HG03460 (cell line): ENCODE measurements at regions not wholly inside any gene's neighbourhood (a gene's known extent, or its start where the extent isn't known, plus 50 kb on each side); places are given as distances from the start of the nearest gene placed in this dataset.
"Not testable (repeated sequence)": the region's sequence is repeated elsewhere in the genome, so short reads cannot be mapped to it uniquely, and the experiment has no call there.

Experiments used
- ATAC-seq: cut with Tn5 transposase; IDR thresholded peaks from one replicate; pipeline ENCODE4 v1.9.1; 2021; ENCODE audit not compliant: unreplicated experiment

DNA sequence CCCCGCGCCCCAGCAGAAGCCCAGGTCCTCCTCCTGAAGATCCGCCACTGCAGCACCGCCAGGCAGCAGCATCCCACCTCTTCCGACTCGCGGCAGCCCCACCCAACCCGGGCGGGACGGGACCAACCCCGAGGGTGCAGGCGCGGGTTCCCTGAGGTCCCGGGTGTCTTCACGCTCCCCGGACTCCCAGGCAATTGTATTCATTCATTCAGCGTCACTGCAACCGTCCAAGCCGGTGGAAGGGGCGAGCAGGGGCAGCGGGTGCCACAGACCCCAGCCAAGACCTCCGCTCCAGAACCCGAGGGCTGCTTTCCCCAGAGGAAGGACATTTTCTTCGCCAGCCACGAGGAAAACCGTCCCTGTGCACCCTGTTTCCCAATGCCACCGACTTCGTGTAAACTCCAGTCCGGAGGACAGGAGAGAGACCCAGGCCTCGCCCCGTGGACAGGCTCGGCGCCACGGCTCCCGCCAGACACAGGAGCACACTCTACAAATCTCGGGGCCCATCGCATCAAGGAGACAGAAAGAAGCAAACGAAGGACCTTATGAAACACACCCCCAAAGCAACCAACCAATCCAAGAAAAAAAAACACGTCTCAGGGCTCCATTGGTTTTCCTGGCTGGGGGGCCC lies 1471.5 kb downstream of the FOXD4L5 start:
- not testable (repeated sequence) for ATAC-seq

- peak; percentile 47 for ATAC-seq
Measured at GRCh38 chr9:63812822-63813221, 1472.2 kb downstream of the FOXD4L5 start.

- ATAC-seq = not testable (repeated sequence)
Measured at GRCh38 chr9:63804205-63804604, 1480.8 kb downstream of the FOXD4L5 start.

GRCh38 chr9:63794081-63794685 lies 1490.8 kb downstream of the FOXD4L5 start:
- ATAC-seq = not testable (repeated sequence)

DNA sequence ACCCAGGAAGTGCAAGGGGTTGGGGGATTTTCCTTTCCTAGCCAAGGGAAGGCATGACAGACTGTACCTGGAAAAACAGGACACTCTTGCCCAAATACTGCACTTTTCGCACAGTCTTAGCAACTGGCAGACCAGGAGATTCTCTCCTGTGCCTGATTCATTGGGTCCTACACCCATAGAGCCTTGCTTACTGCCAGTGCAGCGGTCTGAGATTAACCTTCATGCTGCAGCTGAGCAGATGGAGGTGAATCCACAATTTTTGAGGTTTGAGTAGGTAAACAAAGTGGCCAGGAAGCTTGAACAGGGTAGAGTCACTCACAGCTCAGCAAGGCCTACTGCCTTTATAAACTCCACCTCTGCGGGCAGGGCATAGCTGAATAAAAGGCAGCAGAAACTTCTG lies 1497.6 kb downstream of the FOXD4L5 start:
- ATAC-seq = not testable (repeated sequence)

DNA sequence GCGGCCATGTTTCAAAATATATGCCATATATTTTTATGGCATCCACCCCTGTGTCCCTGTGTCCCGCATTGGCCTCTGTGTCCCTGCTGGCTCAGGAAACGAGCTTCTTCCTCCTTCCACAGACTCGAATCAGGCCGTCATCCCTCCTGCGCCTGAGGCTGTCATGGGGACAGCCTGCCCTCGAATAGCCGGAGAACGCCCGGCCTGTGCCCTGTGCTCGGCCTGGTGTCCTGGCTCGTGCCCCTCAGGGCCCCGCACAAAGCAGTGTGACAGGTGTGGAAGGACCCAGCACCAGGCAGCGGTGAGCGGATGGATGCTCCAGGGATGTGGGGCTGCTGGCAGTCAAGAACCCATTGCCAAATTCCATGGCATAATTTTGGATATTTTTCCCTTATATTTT lies 1500.0 kb downstream of the FOXD4L5 start:
- ATAC-seq = not testable (repeated sequence)

- ATAC-seq = not testable (repeated sequence)
Measured at GRCh38 chr9:63784421-63784820, 1500.6 kb downstream of the FOXD4L5 start.

GRCh38 chr9:63781817-63782439 lies 1503.1 kb downstream of the FOXD4L5 start:
- ATAC-seq = peak; percentile 44

DNA sequence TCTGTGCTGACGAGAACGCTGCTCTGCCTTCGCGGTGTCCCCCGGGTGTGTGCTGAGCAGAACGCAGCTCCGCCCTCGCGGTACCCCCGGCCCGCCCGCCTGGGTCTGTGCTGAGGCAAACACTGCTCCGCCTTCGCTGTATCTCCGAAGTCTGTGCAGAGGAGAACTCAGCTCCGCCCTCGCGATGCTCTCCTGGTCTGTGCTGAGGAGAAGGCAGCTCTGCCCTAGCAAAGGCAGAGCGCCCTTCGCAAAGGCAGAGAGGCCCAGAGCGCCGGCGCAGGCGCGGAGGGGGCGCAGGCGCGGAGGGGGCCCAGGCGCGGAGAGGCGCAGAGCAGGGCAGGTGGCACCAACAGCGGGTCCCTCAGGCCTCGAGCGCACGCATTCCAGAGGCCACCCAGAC lies 1503.6 kb downstream of the FOXD4L5 start:
- peak; percentile 100 for ATAC-seq

- ATAC-seq = not testable (repeated sequence)
Measured at GRCh38 chr9:63776220-63776619, 1508.8 kb downstream of the FOXD4L5 start.

- not testable (repeated sequence) for ATAC-seq
Measured at GRCh38 chr9:63775092-63775426, 1510.0 kb downstream of the FOXD4L5 start.

DNA sequence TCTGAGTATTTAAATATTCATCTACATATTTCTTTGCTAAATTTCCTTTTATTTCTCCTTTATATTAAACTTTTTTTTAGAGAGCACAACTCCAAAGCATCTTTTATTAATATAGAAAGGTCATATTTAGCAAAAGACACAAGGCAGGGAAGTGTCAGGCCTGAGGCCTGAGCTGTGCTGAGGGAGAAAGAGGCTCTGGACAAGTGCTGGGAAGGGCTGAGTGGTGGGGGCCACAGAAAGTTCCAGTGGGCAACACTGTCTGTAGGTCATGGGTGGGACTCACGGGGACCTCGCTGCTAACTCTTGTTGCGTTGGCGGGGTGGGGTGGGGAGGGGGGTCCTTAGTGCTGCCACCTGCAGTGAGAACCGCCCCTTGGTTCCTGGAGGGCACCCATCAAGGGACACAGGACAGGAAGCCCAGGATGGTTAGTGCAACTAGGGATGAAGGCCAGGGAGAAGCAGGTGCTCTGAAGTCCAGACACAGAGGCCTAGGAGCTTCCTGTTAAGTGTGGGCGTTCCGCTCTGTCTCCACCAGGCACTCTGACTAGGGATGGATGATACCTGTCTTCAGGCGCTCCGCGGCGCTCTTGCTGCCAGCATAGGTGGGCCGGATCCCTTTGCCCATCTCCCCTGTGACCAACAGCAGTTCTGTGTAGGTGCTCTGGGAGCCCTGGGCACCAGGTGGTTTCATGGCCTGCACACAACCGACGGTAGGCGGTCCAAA lies 1510.5 kb downstream of the FOXD4L5 start:
- ATAC-seq = not testable (repeated sequence)

DNA sequence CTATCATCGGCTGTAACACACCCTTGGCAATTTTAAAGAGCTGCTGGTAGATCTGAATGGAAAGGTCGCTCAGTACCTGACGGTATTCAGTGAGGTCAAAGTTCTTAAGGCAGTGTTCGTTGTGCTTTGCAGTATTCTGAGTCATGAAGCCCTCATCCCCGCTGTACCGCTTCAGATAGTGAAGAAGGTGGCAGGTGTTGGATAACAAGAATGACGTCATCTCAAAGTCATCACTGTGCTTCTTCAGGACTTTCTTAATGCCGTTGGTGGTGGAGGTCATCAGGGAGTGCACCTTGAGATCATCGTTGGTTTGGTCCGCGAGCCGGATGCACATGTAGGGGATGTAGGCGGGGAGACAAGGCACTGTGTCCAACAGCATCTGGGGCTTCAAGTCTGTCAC lies 1522.8 kb downstream of the FOXD4L5 start:
- not testable (repeated sequence) for ATAC-seq

- ATAC-seq = not testable (repeated sequence)
Measured at GRCh38 chr9:63729021-63729420, 1556.0 kb downstream of the FOXD4L5 start.

DNA sequence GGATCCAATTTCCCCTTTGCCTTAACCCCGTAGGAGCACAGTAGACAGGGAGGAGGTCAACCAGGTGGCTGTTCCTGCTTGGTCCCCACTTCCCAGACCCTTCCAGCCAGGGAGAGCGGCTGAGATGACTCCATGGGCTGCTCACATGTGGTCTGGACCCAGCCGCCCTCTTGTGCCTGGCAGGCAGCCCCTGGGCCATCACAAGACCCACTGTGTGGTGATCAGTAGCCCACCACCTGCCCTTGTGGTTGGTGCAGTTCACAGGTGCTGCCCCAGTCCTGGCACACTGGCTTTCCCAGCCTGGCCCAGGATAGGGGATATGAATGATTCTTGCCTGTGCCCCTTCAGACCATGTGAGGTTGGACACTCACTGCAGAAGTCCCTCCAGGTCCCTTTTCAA lies 1556.7 kb downstream of the FOXD4L5 start:
- no peak for ATAC-seq

DNA sequence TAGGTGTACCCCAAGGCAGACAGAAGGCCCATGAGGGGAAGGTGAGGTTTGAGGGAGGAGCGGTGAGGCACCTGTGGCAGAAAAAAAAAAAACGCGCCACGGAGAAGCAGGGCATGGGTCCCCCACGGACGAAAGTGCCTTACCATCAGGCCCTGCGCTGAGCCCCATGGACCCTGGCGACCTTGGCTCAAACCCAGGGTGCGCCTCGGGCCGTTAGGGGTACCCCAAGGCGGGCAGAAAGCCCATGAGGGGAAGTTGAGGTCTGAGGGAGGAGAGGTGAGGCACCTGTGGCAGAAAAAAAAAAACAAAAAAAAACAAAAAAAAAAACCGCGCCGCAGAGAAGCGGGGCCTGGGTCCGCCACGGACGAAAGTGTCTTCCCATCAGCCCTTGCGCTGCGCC lies 1576.7 kb downstream of the FOXD4L5 start:
- not testable (repeated sequence) for ATAC-seq

- not testable (repeated sequence) for ATAC-seq
Measured at GRCh38 chr9:63704456-63704855, 1580.6 kb downstream of the FOXD4L5 start.

- not testable (repeated sequence) for ATAC-seq
Measured at GRCh38 chr9:63703670-63704069, 1581.3 kb downstream of the FOXD4L5 start.

DNA sequence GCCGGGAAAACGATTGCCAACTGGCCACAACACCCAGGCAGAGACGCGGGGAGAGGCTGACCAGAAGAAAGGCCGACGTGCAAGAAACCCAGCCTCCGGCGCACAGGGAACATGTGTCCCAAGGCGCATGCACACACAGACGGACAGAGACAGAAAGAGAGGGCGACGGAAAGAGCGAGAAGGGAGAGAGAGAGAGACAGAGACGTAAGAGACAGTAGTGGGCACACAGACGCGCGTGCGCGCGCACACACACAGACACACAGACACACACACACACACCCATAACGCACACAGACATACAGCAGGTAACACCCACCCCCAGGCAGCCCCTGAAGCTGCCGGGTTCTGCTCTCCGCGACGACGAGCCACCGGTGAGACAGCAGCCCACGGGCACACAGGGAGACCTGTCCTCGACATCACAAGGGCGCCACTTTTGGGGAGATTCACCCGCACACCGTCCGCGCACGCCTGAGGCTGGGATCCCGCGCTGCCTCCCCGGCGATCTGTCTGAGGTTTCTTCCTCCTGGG lies 1581.8 kb downstream of the FOXD4L5 start:
- not testable (repeated sequence) for ATAC-seq
